SK-N-SH treated with all-trans-retinoic acid at 6 μM for 48 hours (cell line): ENCODE measurements at regions not wholly inside any gene's neighbourhood (a gene's known extent, or its start where the extent isn't known, plus 50 kb on each side); places are given as distances from the start of the nearest gene placed in this dataset.
A peak's percentile ranks its signal among the peaks of the same experiment; 100 is the strongest.

ENCODE experiments used
- ATAC-seq: fragments of 200-7000 bp; cut with Tn5 transposase; 3 replicates; pipeline ENCODE4 v1.9.1; 2020; ENCODE audit warnings: mild to moderate bottlenecking, moderate library complexity
- BACH2 ChIP-seq: fragments of 250-450 bp; sonication (Bioruptor Pico); IDR thresholded peaks from 2 replicates; pipeline ENCODE4 v1.9.0; 2021; ENCODE audit warnings: mild to moderate bottlenecking, borderline replicate concordance
- CSDC2 ChIP-seq: fragments of 250-450 bp; sonication (Bioruptor Pico); IDR thresholded peaks from 2 replicates; pipeline ENCODE4 v1.5.0; 2020; ENCODE audit warnings: mild to moderate bottlenecking, moderate library complexity
- ESRRG ChIP-seq: fragments of 250-450 bp; sonication (Bioruptor Pico); IDR thresholded peaks from 2 replicates; pipeline ENCODE4 v1.6.1; 2021; ENCODE audit warnings: mild to moderate bottlenecking
- ISL1 ChIP-seq: fragments of 250-450 bp; sonication (Bioruptor Pico); IDR thresholded peaks from 2 replicates; pipeline ENCODE4 v2.1.2; 2022; ENCODE audit warnings: mild to moderate bottlenecking, moderate library complexity
- PPARA ChIP-seq: fragments of 250-450 bp; sonication (Bioruptor Pico); IDR thresholded peaks from 2 replicates; pipeline ENCODE4 v1.5.0; 2020; ENCODE audit warnings: mild to moderate bottlenecking, borderline replicate concordance
- SNAI2 ChIP-seq: fragments of 250-450 bp; sonication (Bioruptor Pico); IDR thresholded peaks from 2 replicates; pipeline ENCODE4 v1.5.0; 2020; ENCODE audit warnings: mild to moderate bottlenecking, moderate library complexity
- TCF4 ChIP-seq: fragments of 250-450 bp; sonication (Bioruptor Pico); IDR thresholded peaks from 2 replicates; pipeline ENCODE4 v1.8.0; 2021; ENCODE audit warnings: mild to moderate bottlenecking, moderate library complexity, borderline replicate concordance
- TOX ChIP-seq: fragments of 250-450 bp; sonication (Bioruptor Pico); IDR thresholded peaks from 2 replicates; pipeline ENCODE4 v1.8.0; 2021; ENCODE audit warnings: mild to moderate bottlenecking, moderate library complexity, borderline replicate concordance
- ZFP3 ChIP-seq: fragments of 250-450 bp; sonication (Bioruptor Pico); IDR thresholded peaks from 2 replicates; pipeline ENCODE4 v1.5.0; 2020; ENCODE audit warnings: mild to moderate bottlenecking, moderate library complexity
- ZFP30 ChIP-seq: fragments of 450-650 bp; formaldehyde crosslinking; IDR thresholded peaks from 2 replicates; pipeline ENCODE4 v1.5.0; 2022; ENCODE audit warnings: mild to moderate bottlenecking, moderate library complexity
- ZNF565 ChIP-seq: fragments of 450-650 bp; formaldehyde crosslinking; conservative IDR thresholded peaks from 2 replicates; pipeline ENCODE4 v1.5.0; 2020; ENCODE audit warnings: low read depth, mild to moderate bottlenecking, moderate library complexity
- ZNF70 ChIP-seq: fragments of 450-650 bp; formaldehyde crosslinking; IDR thresholded peaks from 2 replicates; pipeline ENCODE4 v1.5.0; 2020; ENCODE audit warnings: mild to moderate bottlenecking, moderate library complexity
- ZNF8 ChIP-seq: fragments of 450-650 bp; formaldehyde crosslinking; IDR thresholded peaks from 2 replicates; pipeline ENCODE4 v1.5.0; 2020; ENCODE audit warnings: mild to moderate bottlenecking, moderate library complexity
- TF ChIP-seq, protein P1 (sequence below): fragments of 250-450 bp; sonication (Bioruptor Pico); IDR thresholded peaks from 2 replicates; pipeline ENCODE4 v1.8.0; 2020; ENCODE audit warnings: mild to moderate bottlenecking, moderate library complexity, borderline replicate concordance
- TF ChIP-seq, protein P2 (sequence below): fragments of 250-450 bp; sonication (Bioruptor Pico); IDR thresholded peaks from 2 replicates; pipeline ENCODE4 v1.5.1; 2021; ENCODE audit warnings: mild to moderate bottlenecking, moderate library complexity
- TF ChIP-seq, protein P3 (sequence below): fragments of 250-450 bp; sonication (Bioruptor Pico); IDR thresholded peaks from 2 replicates; pipeline ENCODE4 v1.8.0; 2021; ENCODE audit warnings: low read depth, mild to moderate bottlenecking, moderate library complexity, borderline replicate concordance
- TF ChIP-seq, protein P4 (sequence below): fragments of 250-450 bp; sonication (Bioruptor Pico); IDR thresholded peaks from 2 replicates; pipeline ENCODE4 v1.5.0; 2020; ENCODE audit warnings: mild to moderate bottlenecking, moderate library complexity

DNA sequence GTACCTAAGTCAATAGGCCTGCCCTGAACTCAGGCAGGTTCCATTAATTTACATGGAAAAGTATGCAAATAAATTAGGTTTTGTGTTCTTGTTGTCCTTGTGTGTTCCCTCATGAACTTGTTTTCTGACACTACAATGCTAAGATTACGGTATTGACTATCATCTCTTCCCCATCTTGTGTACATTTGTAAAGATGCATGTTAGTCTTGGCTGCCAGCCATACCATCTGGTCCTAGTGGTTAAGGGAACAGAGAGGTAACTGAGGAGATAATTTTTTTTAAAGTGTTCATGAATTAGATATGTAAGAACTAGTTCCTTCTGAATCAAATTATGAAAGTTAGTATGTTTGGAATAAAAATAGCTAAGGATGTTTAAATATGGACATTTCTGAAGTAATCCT, 167.6 kb upstream of the ADAMTS5 start:
- TF ChIP-seq, protein P1, sequence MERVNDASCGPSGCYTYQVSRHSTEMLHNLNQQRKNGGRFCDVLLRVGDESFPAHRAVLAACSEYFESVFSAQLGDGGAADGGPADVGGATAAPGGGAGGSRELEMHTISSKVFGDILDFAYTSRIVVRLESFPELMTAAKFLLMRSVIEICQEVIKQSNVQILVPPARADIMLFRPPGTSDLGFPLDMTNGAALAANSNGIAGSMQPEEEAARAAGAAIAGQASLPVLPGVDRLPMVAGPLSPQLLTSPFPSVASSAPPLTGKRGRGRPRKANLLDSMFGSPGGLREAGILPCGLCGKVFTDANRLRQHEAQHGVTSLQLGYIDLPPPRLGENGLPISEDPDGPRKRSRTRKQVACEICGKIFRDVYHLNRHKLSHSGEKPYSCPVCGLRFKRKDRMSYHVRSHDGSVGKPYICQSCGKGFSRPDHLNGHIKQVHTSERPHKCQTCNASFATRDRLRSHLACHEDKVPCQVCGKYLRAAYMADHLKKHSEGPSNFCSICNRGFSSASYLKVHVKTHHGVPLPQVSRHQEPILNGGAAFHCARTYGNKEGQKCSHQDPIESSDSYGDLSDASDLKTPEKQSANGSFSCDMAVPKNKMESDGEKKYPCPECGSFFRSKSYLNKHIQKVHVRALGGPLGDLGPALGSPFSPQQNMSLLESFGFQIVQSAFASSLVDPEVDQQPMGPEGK (CRISPR knock-in tag): no peak
- TF ChIP-seq ZNF565 (no peak), ZFP3 (CRISPR knock-in tag) (no peak), TCF4 (peak; percentile 81), ISL1 (CRISPR knock-in tag) (peak; percentile 44; the same call in 1 of the 2 replicates), CSDC2 (CRISPR knock-in tag) (no peak), ZNF70 (CRISPR knock-in tag) (no peak)
- TF ChIP-seq, protein P2, sequence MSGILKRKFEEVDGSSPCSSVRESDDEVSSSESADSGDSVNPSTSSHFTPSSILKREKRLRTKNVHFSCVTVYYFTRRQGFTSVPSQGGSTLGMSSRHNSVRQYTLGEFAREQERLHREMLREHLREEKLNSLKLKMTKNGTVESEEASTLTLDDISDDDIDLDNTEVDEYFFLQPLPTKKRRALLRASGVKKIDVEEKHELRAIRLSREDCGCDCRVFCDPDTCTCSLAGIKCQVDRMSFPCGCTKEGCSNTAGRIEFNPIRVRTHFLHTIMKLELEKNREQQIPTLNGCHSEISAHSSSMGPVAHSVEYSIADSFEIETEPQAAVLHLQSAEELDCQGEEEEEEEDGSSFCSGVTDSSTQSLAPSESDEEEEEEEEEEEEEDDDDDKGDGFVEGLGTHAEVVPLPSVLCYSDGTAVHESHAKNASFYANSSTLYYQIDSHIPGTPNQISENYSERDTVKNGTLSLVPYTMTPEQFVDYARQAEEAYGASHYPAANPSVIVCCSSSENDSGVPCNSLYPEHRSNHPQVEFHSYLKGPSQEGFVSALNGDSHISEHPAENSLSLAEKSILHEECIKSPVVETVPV (CRISPR knock-in tag): no peak
- TF ChIP-seq, protein P3, sequence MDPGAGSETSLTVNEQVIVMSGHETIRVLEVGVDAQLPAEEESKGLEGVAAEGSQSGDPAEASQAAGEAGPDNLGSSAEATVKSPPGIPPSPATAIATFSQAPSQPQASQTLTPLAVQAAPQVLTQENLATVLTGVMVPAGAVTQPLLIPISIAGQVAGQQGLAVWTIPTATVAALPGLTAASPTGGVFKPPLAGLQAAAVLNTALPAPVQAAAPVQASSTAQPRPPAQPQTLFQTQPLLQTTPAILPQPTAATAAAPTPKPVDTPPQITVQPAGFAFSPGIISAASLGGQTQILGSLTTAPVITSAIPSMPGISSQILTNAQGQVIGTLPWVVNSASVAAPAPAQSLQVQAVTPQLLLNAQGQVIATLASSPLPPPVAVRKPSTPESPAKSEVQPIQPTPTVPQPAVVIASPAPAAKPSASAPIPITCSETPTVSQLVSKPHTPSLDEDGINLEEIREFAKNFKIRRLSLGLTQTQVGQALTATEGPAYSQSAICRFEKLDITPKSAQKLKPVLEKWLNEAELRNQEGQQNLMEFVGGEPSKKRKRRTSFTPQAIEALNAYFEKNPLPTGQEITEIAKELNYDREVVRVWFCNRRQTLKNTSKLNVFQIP (CRISPR knock-in tag): no peak
- TF ChIP-seq, all 23 proteins: peak for 2
- no peak for ATAC-seq

DNA sequence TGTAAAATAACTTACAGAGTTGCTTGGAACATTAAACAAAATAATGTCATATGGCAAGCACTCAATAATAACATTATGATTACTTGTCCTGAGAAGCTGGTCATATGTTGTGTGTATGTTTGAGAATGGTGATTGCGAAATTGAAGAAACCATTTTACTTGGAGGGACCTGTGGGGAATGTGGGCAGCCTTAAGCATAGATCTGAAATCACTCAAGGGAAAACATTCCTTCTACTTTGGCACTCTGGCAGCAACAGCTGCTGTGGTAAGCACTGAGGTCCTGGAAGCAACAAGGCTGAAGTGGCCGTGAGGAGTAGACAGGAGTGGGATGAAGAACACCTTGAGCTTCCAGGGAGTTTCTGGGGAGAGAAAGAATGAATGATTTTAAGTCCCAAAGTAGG, 165.4 kb upstream of the ADAMTS5 start:
- no peak for ATAC-seq
- no peak for TF ChIP-seq PPARA (CRISPR knock-in tag)
- TF ChIP-seq, protein P4, sequence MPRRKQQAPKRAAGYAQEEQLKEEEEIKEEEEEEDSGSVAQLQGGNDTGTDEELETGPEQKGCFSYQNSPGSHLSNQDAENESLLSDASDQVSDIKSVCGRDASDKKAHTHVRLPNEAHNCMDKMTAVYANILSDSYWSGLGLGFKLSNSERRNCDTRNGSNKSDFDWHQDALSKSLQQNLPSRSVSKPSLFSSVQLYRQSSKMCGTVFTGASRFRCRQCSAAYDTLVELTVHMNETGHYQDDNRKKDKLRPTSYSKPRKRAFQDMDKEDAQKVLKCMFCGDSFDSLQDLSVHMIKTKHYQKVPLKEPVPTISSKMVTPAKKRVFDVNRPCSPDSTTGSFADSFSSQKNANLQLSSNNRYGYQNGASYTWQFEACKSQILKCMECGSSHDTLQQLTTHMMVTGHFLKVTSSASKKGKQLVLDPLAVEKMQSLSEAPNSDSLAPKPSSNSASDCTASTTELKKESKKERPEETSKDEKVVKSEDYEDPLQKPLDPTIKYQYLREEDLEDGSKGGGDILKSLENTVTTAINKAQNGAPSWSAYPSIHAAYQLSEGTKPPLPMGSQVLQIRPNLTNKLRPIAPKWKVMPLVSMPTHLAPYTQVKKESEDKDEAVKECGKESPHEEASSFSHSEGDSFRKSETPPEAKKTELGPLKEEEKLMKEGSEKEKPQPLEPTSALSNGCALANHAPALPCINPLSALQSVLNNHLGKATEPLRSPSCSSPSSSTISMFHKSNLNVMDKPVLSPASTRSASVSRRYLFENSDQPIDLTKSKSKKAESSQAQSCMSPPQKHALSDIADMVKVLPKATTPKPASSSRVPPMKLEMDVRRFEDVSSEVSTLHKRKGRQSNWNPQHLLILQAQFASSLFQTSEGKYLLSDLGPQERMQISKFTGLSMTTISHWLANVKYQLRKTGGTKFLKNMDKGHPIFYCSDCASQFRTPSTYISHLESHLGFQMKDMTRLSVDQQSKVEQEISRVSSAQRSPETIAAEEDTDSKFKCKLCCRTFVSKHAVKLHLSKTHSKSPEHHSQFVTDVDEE (CRISPR knock-in tag): no peak
- TF ChIP-seq TOX (CRISPR knock-in tag): no peak
- TF ChIP-seq ESRRG (CRISPR knock-in tag): no peak
- no peak for TF ChIP-seq ZNF8 (CRISPR knock-in tag)
- TF ChIP-seq ZNF565: no peak
- TF ChIP-seq SNAI2: no peak
- no peak for TF ChIP-seq BACH2 (CRISPR knock-in tag)
- TF ChIP-seq, all 23 proteins: peak for 0

DNA sequence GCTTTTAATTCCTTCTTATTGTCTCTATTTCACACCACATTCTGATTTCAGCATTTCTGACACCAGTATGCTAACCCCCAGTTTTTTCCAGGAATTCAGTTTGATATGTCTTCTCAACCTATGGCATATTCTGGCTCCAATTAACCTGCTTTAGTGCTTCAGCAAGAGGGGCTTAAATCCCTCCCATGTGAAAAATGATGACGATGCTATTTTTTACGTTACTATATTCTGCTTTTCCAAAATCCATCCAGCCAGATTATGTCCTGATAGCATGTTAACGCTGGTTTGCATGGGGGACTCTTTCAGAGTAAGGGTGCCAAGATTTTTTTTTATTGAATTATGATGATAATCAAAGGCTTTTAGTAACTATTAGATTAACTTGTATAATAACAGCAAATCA, 163.3 kb upstream of the ADAMTS5 start:
- no peak for ATAC-seq
- TF ChIP-seq ZNF8 (CRISPR knock-in tag) (no peak), ZFP30 (CRISPR knock-in tag) (no peak), ISL1 (CRISPR knock-in tag) (peak; percentile 87)
- TF ChIP-seq, all 23 proteins: peak for 1

DNA sequence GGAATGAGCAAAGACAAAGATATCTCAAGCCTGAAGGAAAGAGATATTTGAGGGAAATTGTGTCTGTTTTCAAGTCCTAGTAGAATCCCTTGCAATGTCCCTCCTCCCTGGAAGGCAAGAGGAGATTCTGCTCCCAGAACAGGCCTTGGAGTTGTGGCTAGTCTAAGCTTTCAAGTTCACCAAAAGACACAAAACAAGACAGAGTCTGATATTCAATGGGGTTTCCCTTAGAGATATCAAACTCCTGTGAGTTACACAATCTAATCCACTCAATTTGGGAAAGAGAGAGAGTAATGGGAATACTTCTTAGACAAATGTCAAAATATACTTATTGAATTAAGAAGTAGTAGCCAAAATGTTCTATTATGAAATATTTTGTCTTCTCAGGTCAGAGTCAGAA, 162.8 kb upstream of the ADAMTS5 start:
- no peak for ATAC-seq
- no peak for TF ChIP-seq ZNF565
- TF ChIP-seq, protein P4 (CRISPR knock-in tag): no peak
